Epithelial cell of prostate (primary cell): ENCODE measurements at regions not wholly inside any gene's neighbourhood (a gene's known extent, or its start where the extent isn't known, plus 50 kb on each side); places are given as distances from the start of the nearest gene placed in this dataset.
"Not testable (repeated sequence)": the region's sequence is repeated elsewhere in the genome, so short reads cannot be mapped to it uniquely, and the experiment has no call there.

ENCODE experiments used
- DNase-seq: peaks from one replicate; pipeline ENCODE4 v3.0.0-alpha.2; 2011; ENCODE audit warnings: low read depth, low spot score
- H3K27ac ChIP-seq: fragments of 450-650 bp; 2 replicates; pipeline ENCODE4 v1.5.1; 2017; ENCODE audit warnings: mild to moderate bottlenecking

GRCh38 chr16:13835935-13836730 lies 83.8 kb upstream of the ERCC4 start:
- no peak overlapping the region for H3K27ac ChIP-seq
- DNase-seq = no peak

GRCh38 chr16:13838401-13839190 lies 81.4 kb upstream of the ERCC4 start:
- DNase-seq = no peak
- no peak overlapping the region for H3K27ac ChIP-seq

- H3K27ac ChIP-seq = no peak overlapping the region
- DNase-seq = no peak
Measured at GRCh38 chr16:13839577-13839976, 80.4 kb upstream of the ERCC4 start.

GRCh38 chr16:13845232-13845631 lies 74.7 kb upstream of the ERCC4 start:
- no peak for DNase-seq
- no peak overlapping the region for H3K27ac ChIP-seq

- DNase-seq = no peak
- H3K27ac ChIP-seq = no peak overlapping the region
Measured at GRCh38 chr16:13848795-13849194, 71.2 kb upstream of the ERCC4 start.

GRCh38 chr16:13850173-13850572 lies 69.8 kb upstream of the ERCC4 start:
- not testable (repeated sequence) for DNase-seq, H3K27ac ChIP-seq

- no peak overlapping the region for H3K27ac ChIP-seq
- DNase-seq = no peak
Measured at GRCh38 chr16:13852827-13853226, 67.1 kb upstream of the ERCC4 start.

GRCh38 chr16:13856398-13856797 lies 63.6 kb upstream of the ERCC4 start:
- no peak overlapping the region for H3K27ac ChIP-seq
- no peak for DNase-seq

GRCh38 chr16:13856811-13857511 lies 63.0 kb upstream of the ERCC4 start:
- no peak for DNase-seq
- no peak overlapping the region for H3K27ac ChIP-seq

- no peak overlapping the region for H3K27ac ChIP-seq
- no peak for DNase-seq
Measured at GRCh38 chr16:13858873-13859580, 60.9 kb upstream of the ERCC4 start.

- DNase-seq = no peak
- no peak overlapping the region for H3K27ac ChIP-seq
Measured at GRCh38 chr16:13863075-13863765, 56.7 kb upstream of the ERCC4 start.

- no peak for DNase-seq
- H3K27ac ChIP-seq = no peak overlapping the region
Measured at GRCh38 chr16:13864689-13865088, 55.3 kb upstream of the ERCC4 start.

- DNase-seq = peak; percentile 27
- no peak overlapping the region for H3K27ac ChIP-seq
Measured at GRCh38 chr16:13866073-13866472, 53.9 kb upstream of the ERCC4 start.
